Caco-2 (cell line): ENCODE measurements at regions not wholly inside any gene's neighbourhood (a gene's known extent, or its start where the extent isn't known, plus 50 kb on each side); places are given as distances from the start of the nearest gene placed in this dataset.

Experiments
- BruUV-seq: library from RNA; stranded (reverse); fragments of 400-500 nt; replicated peaks from 2 replicates; lab custom pipeline; 2021; lab: Mats Ljungman, UMichigan
- CTCF ChIA-PET: fragments of 300-600 bp; sonication (Branson Sonifier 250); formaldehyde crosslinking; loops from one replicate; lab custom pipeline; 2022; ENCODE audit warnings: antibody characterized with exemption; lab: Charles Lee
- POLR2A ChIA-PET: fragments of 300-600 bp; sonication (Branson Sonifier 250); formaldehyde crosslinking; loops from one replicate; lab custom pipeline; 2022; ENCODE audit warnings: antibody characterized with exemption; lab: Charles Lee
- DNase-seq, 2 experiments: peaks; one replicate each; pipeline versions ENCODE4 v3.0.0 to v3.0.0-alpha.2; 2020 to 2022
- H3K27me3 ChIP-seq: replicated peaks from 2 replicates; pipeline ENCODE4 v1.6.0; 2011; ENCODE audit warnings: low read length; ENCODE audit not compliant: control insufficient read depth, insufficient read depth
- H3K36me3 ChIP-seq: 2 replicates; pipeline ENCODE4 v1.5.1; 2011; ENCODE audit warnings: low read length; ENCODE audit not compliant: control insufficient read depth, insufficient read depth
- H3K4me1 ChIP-seq: fragments of 250-450 bp; sonication (Bioruptor Pico); 2 replicates; pipeline ENCODE4 v1.5.1; 2020; ENCODE audit warnings: mild to moderate bottlenecking
- H3K4me3 ChIP-seq: 2 replicates; pipeline ENCODE4 v1.5.1; 2011; ENCODE audit warnings: low read depth, mild to moderate bottlenecking, control low read depth, low read length
- H3K9me3 ChIP-seq: fragments of 250-450 bp; sonication (Bioruptor Pico); 2 replicates; pipeline ENCODE4 v1.5.1; 2020; ENCODE audit warnings: mild to moderate bottlenecking, moderate library complexity
- H3K27ac Mint-ChIP-seq: one replicate; pipeline ENCODE4 v1.8.0; 2022; ENCODE audit warnings: mixed read lengths; ENCODE audit not compliant: unreplicated experiment
- H3K27me3 Mint-ChIP-seq: one replicate; pipeline ENCODE4 v1.8.0; 2022; ENCODE audit warnings: mixed read lengths; ENCODE audit not compliant: insufficient read depth, unreplicated experiment
- H3K36me3 Mint-ChIP-seq: one replicate; pipeline ENCODE4 v1.8.0; 2022; ENCODE audit warnings: mild to moderate bottlenecking, mixed read lengths; ENCODE audit not compliant: insufficient read depth, unreplicated experiment
- H3K4me1 Mint-ChIP-seq: one replicate; pipeline ENCODE4 v1.8.0; 2022; ENCODE audit warnings: low read depth, mixed read lengths; ENCODE audit not compliant: unreplicated experiment
- H3K4me3 Mint-ChIP-seq: one replicate; pipeline ENCODE4 v1.8.0; 2022; ENCODE audit warnings: mild to moderate bottlenecking, moderate library complexity, mixed read lengths; ENCODE audit not compliant: unreplicated experiment
- H3K9me3 Mint-ChIP-seq: one replicate; pipeline ENCODE4 v1.8.0; 2022; ENCODE audit warnings: mixed read lengths; ENCODE audit not compliant: unreplicated experiment
- intact Hi-C: fragments of 100-400 bp; cut with micrococcal nuclease; formaldehyde crosslinking; loops from one replicate; pipeline ENCODE4 v1.10.0; 2022; ENCODE audit not compliant: unreplicated experiment
- TF ChIP-seq, protein P1 (sequence below), 2 experiments: fragments of 200-600 bp in 1 of 2; IDR thresholded peaks; 1 replicate in 1 of 2; 2 replicates in 1 of 2; pipeline versions ENCODE4 v1.5.1 to v1.8.0; 2011 to 2022; ENCODE audit warnings: antibody characterized with exemption in 1 of 2, control low read depth in 1 of 2, inconsistent platforms in 1 of 2, low read depth in 1 of 2, low read length in 1 of 2, mild to moderate bottlenecking in 1 of 2, moderate library complexity in 1 of 2; ENCODE audit not compliant: insufficient read depth in 1 of 2, severe bottlenecking in 1 of 2, unreplicated experiment in 1 of 2

DNA sequence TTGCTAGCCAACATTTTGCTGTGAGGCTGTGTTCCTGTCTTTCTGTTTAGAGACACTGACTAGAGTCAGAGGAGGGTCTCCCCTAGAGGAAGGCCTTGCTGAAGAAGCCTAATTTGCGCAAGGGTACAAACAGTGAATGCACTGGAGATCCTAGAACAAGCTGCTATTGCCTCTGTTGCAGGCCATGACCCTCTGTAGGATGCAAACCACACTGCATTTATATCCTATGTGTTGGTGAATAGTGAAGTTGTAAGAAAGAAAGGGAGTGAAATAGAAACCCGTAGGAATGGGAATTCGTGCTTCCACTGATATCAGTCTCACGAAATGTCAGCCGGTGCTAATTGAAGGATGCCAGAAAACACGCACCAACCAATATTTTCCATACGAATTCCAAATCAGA, 88.2 kb downstream of the GJA1 start:
- Mint-ChIP-seq H3K9me3 (no peaks in the 10 kb centered on the region), H3K36me3 (no peaks in the 10 kb centered on the region), H3K4me3 (no peak overlapping the region), H3K27ac (no peak overlapping the region), H3K4me1 (peaks cover 8% of the 10 kb centered on the region), H3K27me3 (no peaks in the 10 kb centered on the region)
- no peaks in the 10 kb centered on the region for H3K27me3 ChIP-seq
- no peaks in the 10 kb centered on the region for H3K4me1 ChIP-seq
- TF ChIP-seq, protein P1, sequence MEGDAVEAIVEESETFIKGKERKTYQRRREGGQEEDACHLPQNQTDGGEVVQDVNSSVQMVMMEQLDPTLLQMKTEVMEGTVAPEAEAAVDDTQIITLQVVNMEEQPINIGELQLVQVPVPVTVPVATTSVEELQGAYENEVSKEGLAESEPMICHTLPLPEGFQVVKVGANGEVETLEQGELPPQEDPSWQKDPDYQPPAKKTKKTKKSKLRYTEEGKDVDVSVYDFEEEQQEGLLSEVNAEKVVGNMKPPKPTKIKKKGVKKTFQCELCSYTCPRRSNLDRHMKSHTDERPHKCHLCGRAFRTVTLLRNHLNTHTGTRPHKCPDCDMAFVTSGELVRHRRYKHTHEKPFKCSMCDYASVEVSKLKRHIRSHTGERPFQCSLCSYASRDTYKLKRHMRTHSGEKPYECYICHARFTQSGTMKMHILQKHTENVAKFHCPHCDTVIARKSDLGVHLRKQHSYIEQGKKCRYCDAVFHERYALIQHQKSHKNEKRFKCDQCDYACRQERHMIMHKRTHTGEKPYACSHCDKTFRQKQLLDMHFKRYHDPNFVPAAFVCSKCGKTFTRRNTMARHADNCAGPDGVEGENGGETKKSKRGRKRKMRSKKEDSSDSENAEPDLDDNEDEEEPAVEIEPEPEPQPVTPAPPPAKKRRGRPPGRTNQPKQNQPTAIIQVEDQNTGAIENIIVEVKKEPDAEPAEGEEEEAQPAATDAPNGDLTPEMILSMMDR (IDR thresholded peaks at IDR 0.05; ENCODE audit: insufficient read depth in 1 of 2, low read depth in 1 of 2, low read length in 1 of 2, severe bottlenecking in 1 of 2, unreplicated experiment in 1 of 2) = no peak
- ChIA-PET CTCF (no interaction called here), POLR2A (no interaction called here)
- H3K9me3 ChIP-seq = no peaks in the 10 kb centered on the region
- BruUV-seq = no TSS peak
- H3K36me3 ChIP-seq = no peaks in the 10 kb centered on the region
- DNase-seq = no peak
- H3K4me3 ChIP-seq = no peak overlapping the region
- intact Hi-C loops = no loop called here

DNA sequence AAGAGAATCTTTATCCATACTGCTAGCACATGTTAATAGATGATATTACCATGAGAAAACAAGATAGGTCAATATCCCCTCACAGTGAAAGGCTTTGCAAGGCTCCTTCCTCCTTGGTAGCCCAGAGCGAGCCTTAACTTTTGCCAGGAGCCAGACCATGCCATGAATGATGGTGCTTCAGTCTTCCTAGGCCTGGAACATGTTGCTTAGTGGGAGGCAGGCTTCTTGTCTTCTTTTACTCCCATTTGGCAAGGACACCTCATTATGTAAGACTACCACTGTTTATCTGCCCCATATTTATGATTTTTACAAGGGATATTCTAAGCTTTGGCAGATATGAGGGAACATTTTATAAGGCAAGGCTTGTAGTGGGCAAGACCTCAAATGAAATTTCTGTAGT, 90.8 kb downstream of the GJA1 start:
- Histone ChIP-seq H3K4me1 (no peaks in the 10 kb centered on the region), H3K4me3 (no peak overlapping the region), H3K27me3 (no peaks in the 10 kb centered on the region), H3K9me3 (no peaks in the 10 kb centered on the region), H3K36me3 (no peaks in the 10 kb centered on the region)
- H3K4me1 Mint-ChIP-seq = no peaks in the 10 kb centered on the region
- POLR2A ChIA-PET = no interaction called here
- no peak for DNase-seq
- TF ChIP-seq, protein P1 (IDR thresholded peaks at IDR 0.05; ENCODE audit: insufficient read depth in 1 of 2, low read depth in 1 of 2, low read length in 1 of 2, severe bottlenecking in 1 of 2, unreplicated experiment in 1 of 2) = no peak
- H3K27me3 Mint-ChIP-seq = no peaks in the 10 kb centered on the region
- CTCF ChIA-PET = no interaction called here
- H3K9me3 Mint-ChIP-seq = no peaks in the 10 kb centered on the region
- H3K36me3 Mint-ChIP-seq = no peaks in the 10 kb centered on the region
- no peak overlapping the region for H3K27ac Mint-ChIP-seq
- no peak overlapping the region for H3K4me3 Mint-ChIP-seq
- intact Hi-C loops = no loop called here
- no TSS peak for BruUV-seq

DNA sequence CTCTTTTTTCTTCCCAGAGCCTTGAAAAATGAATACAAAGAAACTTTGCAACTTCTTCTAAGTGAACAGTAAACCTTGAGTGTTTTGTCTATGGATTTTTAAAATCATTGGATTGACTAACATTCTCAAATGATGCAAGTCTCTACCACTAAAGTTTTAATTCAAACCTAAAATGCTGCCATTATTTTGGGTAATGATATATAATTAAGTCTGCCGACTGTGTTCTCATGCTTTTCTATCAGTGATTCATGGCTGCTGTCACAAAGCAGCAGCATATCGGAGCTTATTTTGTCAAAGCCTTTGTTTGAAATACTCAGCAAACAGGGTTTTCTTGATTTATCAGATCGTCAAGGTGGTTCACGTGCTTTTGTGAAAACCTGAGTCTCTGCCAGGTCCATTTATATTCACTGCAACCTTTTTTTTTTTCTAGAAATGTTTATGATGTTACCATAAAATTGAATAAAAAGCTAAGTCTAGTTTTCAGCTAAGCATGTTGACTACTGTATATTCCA, 96.3 kb downstream of the GJA1 start:
- CTCF ChIA-PET = no interaction called here
- intact Hi-C loops = no loop called here

More for the DNA sequence above, 96.3 kb downstream of the GJA1 start:
- H3K27ac Mint-ChIP-seq = no peak overlapping the region
- TF ChIP-seq, protein P1 (IDR thresholded peaks at IDR 0.05; ENCODE audit: insufficient read depth in 1 of 2, low read depth in 1 of 2, low read length in 1 of 2, severe bottlenecking in 1 of 2, unreplicated experiment in 1 of 2) = no peak
- Histone ChIP-seq H3K27me3 (no peaks in the 10 kb centered on the region), H3K36me3 (no peaks in the 10 kb centered on the region), H3K9me3 (no peaks in the 10 kb centered on the region), H3K4me3 (no peak overlapping the region), H3K4me1 (no peaks in the 10 kb centered on the region)
- H3K4me1 Mint-ChIP-seq = no peaks in the 10 kb centered on the region
- no peak for DNase-seq
- no peaks in the 10 kb centered on the region for H3K36me3 Mint-ChIP-seq
- H3K27me3 Mint-ChIP-seq = no peaks in the 10 kb centered on the region
- POLR2A ChIA-PET = no interaction called here
- no peak overlapping the region for H3K4me3 Mint-ChIP-seq
- no TSS peak for BruUV-seq
- no peaks in the 10 kb centered on the region for H3K9me3 Mint-ChIP-seq
